HCT116 (cell line): ENCODE measurements at regions not wholly inside any gene's neighbourhood (a gene's known extent, or its start where the extent isn't known, plus 50 kb on each side); places are given as distances from the start of the nearest gene placed in this dataset.

ENCODE experiments used
- ATAC-seq: fragments of 200-7000 bp; cut with Tn5 transposase; 2 replicates; pipeline ENCODE4 v1.9.1; 2020; ENCODE audit warnings: mild to moderate bottlenecking, moderate library complexity
- BruUV-seq: library from RNA; stranded (reverse); fragments of 400-500 nt; replicated peaks from 2 replicates; lab custom pipeline; 2021; lab: Mats Ljungman, UMichigan
- CTCF ChIA-PET: fragments of 300-600 bp; sonication (Branson Sonifier 250); formaldehyde crosslinking; loops from one replicate; lab custom pipeline; 2021; ENCODE audit warnings: antibody characterized with exemption; lab: Charles Lee
- POLR2A ChIA-PET: fragments of 300-600, 350-600 bp; sonication (Branson Sonifier 250); formaldehyde crosslinking; loops from one replicate; lab custom pipeline; 2021; ENCODE audit warnings: antibody characterized with exemption; lab: Charles Lee
- RAD21 ChIA-PET, 2 experiments: fragments of 300-600 bp; sonication (Branson Sonifier 250); formaldehyde crosslinking; loops; one replicate each; lab custom pipeline; 2023; ENCODE audit warnings: low total read pairs in 2 of 2; ENCODE audit not compliant: uncharacterized antibody in 2 of 2, unreplicated experiment in 2 of 2, low non-redundant PET in 1 of 2; lab: Charles Lee
- DNase-seq: peaks from one replicate; pipeline ENCODE4 v3.0.0-alpha.2; 2010; ENCODE audit warnings: low read depth, low spot score
- H2AFZ ChIP-seq: fragments of 200-600 bp; shearing (Covaris generic), sonication (generic); 2 replicates; pipeline ENCODE4 v1.6.1; 2017; ENCODE audit warnings: low read depth, mixed run types, mixed read lengths, antibody characterized with exemption, low read length; ENCODE audit not compliant: poor library complexity, severe bottlenecking
- H3K27ac ChIP-seq: 2 replicates; pipeline ENCODE4 v1.5.1; 2012; ENCODE audit warnings: low read depth, low read length
- H3K27me3 ChIP-seq: fragments of 200-600 bp; sonication (generic); 2 replicates; pipeline ENCODE4 v1.6.1; 2016; ENCODE audit warnings: mixed run types, low read length, mixed read lengths; ENCODE audit not compliant: insufficient read depth
- H3K36me3 ChIP-seq, 2 experiments: fragments of 200-500 bp in 1 of 2; fragments of 200-600 bp in 1 of 2; sonication (Bioruptor generic) in 1 of 2; sonication (generic) in 1 of 2; 2 replicates each; pipeline versions ENCODE4 v1.5.1 to v1.6.1; 2014 to 2016; ENCODE audit warnings: low read length in 2 of 2, inconsistent platforms in 1 of 2, mixed read lengths in 1 of 2, mixed run types in 1 of 2; ENCODE audit not compliant: insufficient read depth in 2 of 2, control insufficient read depth in 1 of 2
- H3K4me1 ChIP-seq, 2 experiments: fragments of 200-600 bp in 1 of 2; sonication (generic) in 1 of 2; 2 replicates each; pipeline versions ENCODE4 v1.5.1 to v1.6.1; 2012 to 2017; ENCODE audit warnings: low read length in 2 of 2, inconsistent platforms in 1 of 2, mild to moderate bottlenecking in 1 of 2, mixed read lengths in 1 of 2, mixed run types in 1 of 2, moderate library complexity in 1 of 2; ENCODE audit not compliant: insufficient read depth in 2 of 2, control insufficient read depth in 1 of 2
- H3K4me2 ChIP-seq: fragments of 200-600 bp; sonication (generic); 2 replicates; pipeline ENCODE4 v1.6.1; 2017; ENCODE audit warnings: mixed run types, low read length, mixed read lengths
- H3K4me3 ChIP-seq, 2 experiments: fragments of 200-600 bp in 1 of 2; sonication (generic) in 1 of 2; replicated peaks in 1 of 2; 2 replicates each; pipeline ENCODE4 v1.5.1; 2011 to 2016; ENCODE audit warnings: low read length in 2 of 2, control low read depth in 1 of 2, low read depth in 1 of 2, mild to moderate bottlenecking in 1 of 2, mixed read lengths in 1 of 2, mixed run types in 1 of 2
- H3K79me2 ChIP-seq: fragments of 200-600 bp; sonication (generic); 2 replicates; pipeline ENCODE4 v1.6.1; 2017; ENCODE audit warnings: mild to moderate bottlenecking, mixed run types, low read length, moderate library complexity, mixed read lengths; ENCODE audit not compliant: insufficient read depth
- H3K9ac ChIP-seq: fragments of 200-600 bp; sonication (generic); 2 replicates; pipeline ENCODE4 v1.6.1; 2016; ENCODE audit warnings: low read length, mixed read lengths
- H3K9me2 ChIP-seq: fragments of 200-600 bp; sonication (generic), shearing (Covaris generic); 2 replicates; pipeline ENCODE4 v1.6.1; 2017; ENCODE audit warnings: mixed run types, mild to moderate bottlenecking, moderate library complexity; ENCODE audit not compliant: insufficient read depth
- H3K9me3 ChIP-seq, 2 experiments: fragments of 200-500 bp in 1 of 2; fragments of 200-600 bp in 1 of 2; sonication (Bioruptor generic) in 1 of 2; sonication (generic) in 1 of 2; 2 replicates each; pipeline ENCODE4 v1.6.1; 2014 to 2017; ENCODE audit warnings: low read length in 2 of 2, mixed read lengths in 2 of 2, inconsistent platforms in 1 of 2, low read depth in 1 of 2, mild to moderate bottlenecking in 1 of 2, mixed run types in 1 of 2, moderate library complexity in 1 of 2; ENCODE audit not compliant: control insufficient read depth in 1 of 2, insufficient read depth in 1 of 2
- H4K20me1 ChIP-seq: fragments of 200-600 bp; sonication (generic), shearing (Covaris generic); 2 replicates; pipeline ENCODE4 v1.6.1; 2017; ENCODE audit warnings: mixed run types, mild to moderate bottlenecking, moderate library complexity; ENCODE audit not compliant: insufficient read depth
- CBX3 ChIP-seq: IDR thresholded peaks from 2 replicates; pipeline ENCODE4 v1.6.1; 2012; ENCODE audit warnings: low read depth
- CEBPB ChIP-seq: IDR thresholded peaks from 2 replicates; pipeline ENCODE4 v1.6.1; 2012; ENCODE audit warnings: low read depth
- ELF1 ChIP-seq: IDR thresholded peaks from 2 replicates; pipeline ENCODE4 v1.6.1; 2012; ENCODE audit warnings: low read depth, borderline replicate concordance
- EZH2 ChIP-seq: fragments of 200-600 bp; sonication (generic); IDR thresholded peaks from 2 replicates; pipeline ENCODE4 v1.6.1; 2017; ENCODE audit warnings: antibody characterized with exemption, mixed run types
- EZH2phosphoT487 ChIP-seq: fragments of 200-600 bp; IDR thresholded peaks from 2 replicates; pipeline ENCODE4 v1.6.1; 2018; ENCODE audit warnings: antibody characterized with exemption, borderline replicate concordance
- FOSL1 ChIP-seq: IDR thresholded peaks from 2 replicates; pipeline ENCODE4 v1.6.1; 2012; ENCODE audit warnings: low read depth
- POLR2AphosphoS5 ChIP-seq: IDR thresholded peaks from 2 replicates; pipeline ENCODE4 v1.6.1; 2011; ENCODE audit warnings: mild to moderate bottlenecking, low read depth, low read length, moderate library complexity
- RAD21 ChIP-seq: IDR thresholded peaks from 2 replicates; pipeline ENCODE4 v1.6.1; 2012; ENCODE audit warnings: low read depth, mild to moderate bottlenecking
- SP1 ChIP-seq: IDR thresholded peaks from 2 replicates; pipeline ENCODE4 v1.6.1; 2012; ENCODE audit warnings: low read depth
- SRF ChIP-seq: IDR thresholded peaks from 2 replicates; pipeline ENCODE4 v1.6.1; 2012; ENCODE audit warnings: low read depth
- ZNF274 ChIP-seq: fragments of 200-500 bp; sonication (Bioruptor generic); IDR thresholded peaks from 2 replicates; pipeline ENCODE4 v1.6.1; 2014; ENCODE audit warnings: mild to moderate bottlenecking, low read depth, low read length, inconsistent platforms
- intact Hi-C: fragments of 100-400 bp; cut with micrococcal nuclease; formaldehyde crosslinking; loops from 2 replicates; pipeline ENCODE4 v1.10.0; 2022
- TF ChIP-seq, protein P1 (sequence below): IDR thresholded peaks from 2 replicates; pipeline ENCODE4 v1.6.1; 2012; ENCODE audit warnings: low read depth

DNA sequence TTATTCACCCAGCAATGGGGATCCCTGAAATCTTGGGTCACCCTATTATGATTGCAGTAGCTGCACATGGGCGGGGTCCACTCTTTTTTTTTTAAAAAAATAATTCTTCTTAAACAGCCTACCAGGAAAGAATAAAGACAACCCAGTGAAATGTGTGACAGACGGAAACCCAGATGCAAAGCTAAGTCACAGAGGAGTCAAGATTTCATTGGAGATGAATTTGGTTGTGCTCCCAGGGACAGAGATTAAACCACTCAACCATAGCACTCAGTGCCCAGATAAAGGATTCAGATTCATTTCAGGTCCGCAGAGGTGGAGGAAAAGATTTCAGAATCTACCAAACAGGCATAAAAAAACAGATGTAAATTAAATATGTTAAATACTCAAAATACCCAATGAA is 583.5 kb upstream of the ZP4 start:
- Histone ChIP-seq H3K27me3 (no peaks in the 10 kb centered on the region), H3K9me3 (peaks cover 0 to 17% of the 10 kb centered on the region in 2 experiments; a peak in 2 of 4 replicates), H3K9ac (no peak overlapping the region), H4K20me1 (no peaks in the 10 kb centered on the region), H2AFZ (no peak overlapping the region), H3K4me1 (no peaks in the 10 kb centered on the region), H3K36me3 (no peaks in the 10 kb centered on the region), H3K9me2 (no peaks in the 10 kb centered on the region), H3K4me3 (no peak overlapping the region), H3K27ac (no peak overlapping the region), H3K79me2 (no peaks in the 10 kb centered on the region), H3K4me2 (no peak overlapping the region)
- TF ChIP-seq CEBPB (no peak), CBX3 (no peak), SP1 (no peak), EZH2 (no peak), POLR2AphosphoS5 (no peak), FOSL1 (no peak), ELF1 (no peak), SRF (no peak), ZNF274 (no peak), EZH2phosphoT487 (no peak), RAD21 (no peak)
- TF ChIP-seq, protein P1, sequence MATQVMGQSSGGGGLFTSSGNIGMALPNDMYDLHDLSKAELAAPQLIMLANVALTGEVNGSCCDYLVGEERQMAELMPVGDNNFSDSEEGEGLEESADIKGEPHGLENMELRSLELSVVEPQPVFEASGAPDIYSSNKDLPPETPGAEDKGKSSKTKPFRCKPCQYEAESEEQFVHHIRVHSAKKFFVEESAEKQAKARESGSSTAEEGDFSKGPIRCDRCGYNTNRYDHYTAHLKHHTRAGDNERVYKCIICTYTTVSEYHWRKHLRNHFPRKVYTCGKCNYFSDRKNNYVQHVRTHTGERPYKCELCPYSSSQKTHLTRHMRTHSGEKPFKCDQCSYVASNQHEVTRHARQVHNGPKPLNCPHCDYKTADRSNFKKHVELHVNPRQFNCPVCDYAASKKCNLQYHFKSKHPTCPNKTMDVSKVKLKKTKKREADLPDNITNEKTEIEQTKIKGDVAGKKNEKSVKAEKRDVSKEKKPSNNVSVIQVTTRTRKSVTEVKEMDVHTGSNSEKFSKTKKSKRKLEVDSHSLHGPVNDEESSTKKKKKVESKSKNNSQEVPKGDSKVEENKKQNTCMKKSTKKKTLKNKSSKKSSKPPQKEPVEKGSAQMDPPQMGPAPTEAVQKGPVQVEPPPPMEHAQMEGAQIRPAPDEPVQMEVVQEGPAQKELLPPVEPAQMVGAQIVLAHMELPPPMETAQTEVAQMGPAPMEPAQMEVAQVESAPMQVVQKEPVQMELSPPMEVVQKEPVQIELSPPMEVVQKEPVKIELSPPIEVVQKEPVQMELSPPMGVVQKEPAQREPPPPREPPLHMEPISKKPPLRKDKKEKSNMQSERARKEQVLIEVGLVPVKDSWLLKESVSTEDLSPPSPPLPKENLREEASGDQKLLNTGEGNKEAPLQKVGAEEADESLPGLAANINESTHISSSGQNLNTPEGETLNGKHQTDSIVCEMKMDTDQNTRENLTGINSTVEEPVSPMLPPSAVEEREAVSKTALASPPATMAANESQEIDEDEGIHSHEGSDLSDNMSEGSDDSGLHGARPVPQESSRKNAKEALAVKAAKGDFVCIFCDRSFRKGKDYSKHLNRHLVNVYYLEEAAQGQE = no peak
- no TSS peak for BruUV-seq
- ChIA-PET RAD21 (no interaction called here), CTCF (no interaction called here), POLR2A (no interaction called here)
- ATAC-seq = no peak
- no peak for DNase-seq
- intact Hi-C loops = no loop called here
